ENCODE measurements at regions not wholly inside any gene's neighbourhood (a gene's known extent, or its start where the extent isn't known, plus 50 kb on each side); places are given as distances from the start of the nearest gene placed in this dataset.

DNA sequence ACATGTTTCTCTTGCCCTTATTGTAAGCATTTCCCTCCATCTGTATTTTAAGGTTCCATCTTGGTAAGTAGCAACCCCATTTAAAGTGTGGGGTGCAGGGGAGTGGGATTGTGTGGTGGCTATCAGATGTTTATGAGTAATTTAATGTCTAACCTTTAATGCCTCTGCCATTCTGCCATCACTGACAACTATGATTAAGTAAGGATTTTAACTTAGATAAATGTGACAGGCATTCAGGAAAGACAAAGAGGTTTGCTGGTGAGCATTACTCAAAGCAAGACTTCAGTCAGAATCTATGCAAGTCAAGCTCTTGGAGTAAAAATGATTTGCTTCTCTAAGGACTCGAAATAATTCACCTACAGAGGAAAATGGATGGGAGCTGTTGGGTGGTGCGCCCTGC is 143.0 kb downstream of the NXNL2 start:
- no peak for TF ChIP-seq SPI1 (IDR thresholded peaks at IDR 0.05; ENCODE audit: low read depth, low read length)
- no peak for TF ChIP-seq POLR2A (IDR thresholded peaks at IDR 0.05; ENCODE audit: low read depth, low read length)
- TF ChIP-seq TAF1 (IDR thresholded peaks at IDR 0.05; ENCODE audit: low read depth, low read length), result no peak
- TF ChIP-seq POLR2AphosphoS5 (IDR thresholded peaks at IDR 0.05; ENCODE audit: low read depth, low read length), result no peak

All from GM12891 (cell line).